ENCODE measurements at regions not wholly inside any gene's neighbourhood (a gene's known extent, or its start where the extent isn't known, plus 50 kb on each side); places are given as distances from the start of the nearest gene placed in this dataset.
"Not testable (repeated sequence)": the region's sequence is repeated elsewhere in the genome, so short reads cannot be mapped to it uniquely, and the experiment has no call there.

- intact Hi-C loops (cut with micrococcal nuclease; ENCODE audit: unreplicated experiment) = no loop called here
- no peaks in the 10 kb centered on the region for H3K9me3 ChIP-seq (ENCODE audit: low read length)
- TF ChIP-seq EZH2phosphoT487 (IDR thresholded peaks at IDR 0.05; ENCODE audit: borderline replicate concordance, low read depth, low read length) (no peak), CTCF (conservative IDR thresholded peaks at IDR 0.05; ENCODE audit: low read length) (no peak)
- CTCF ChIA-PET (ENCODE audit: unreplicated experiment) = no interaction called here
- H3K4me3 ChIP-seq (ENCODE audit: low read depth, low read length, poor library complexity, severe bottlenecking) = no peak overlapping the region
- POLR2A ChIA-PET = no interaction called here
- H3K36me3 ChIP-seq (ENCODE audit: insufficient read depth, low read length) = no peaks in the 10 kb centered on the region
- no peaks in the 10 kb centered on the region for H4K20me1 ChIP-seq (ENCODE audit: insufficient read depth, low read length)
- H2AFZ ChIP-seq (ENCODE audit: low read length) = no peak overlapping the region
- no peak overlapping the region for H3K4me2 ChIP-seq (ENCODE audit: low read length)
- H3K79me2 ChIP-seq (ENCODE audit: insufficient read depth, low read depth, low read length) = no peaks in the 10 kb centered on the region
- H3K27ac ChIP-seq (ENCODE audit: low read depth, low read length, poor library complexity, severe bottlenecking) = no peak overlapping the region
- H3K4me1 ChIP-seq (ENCODE audit: insufficient read depth, low read length, poor library complexity, severe bottlenecking) = no peaks in the 10 kb centered on the region
- DNase-seq (ENCODE audit: low spot score) = no peak
- no peaks in the 10 kb centered on the region for H3K9me2 ChIP-seq (ENCODE audit: insufficient read depth, low read length)
- no TSS peak for BruUV-seq (replicated peaks)
Observed at GRCh38 chr11:43177975-43178374, 133.8 kb upstream of the API5 start.

GRCh38 chr11:43194459-43194858 is 117.3 kb upstream of the API5 start:
- BruUV-seq (replicated peaks); H3K4me1 ChIP-seq (ENCODE audit: insufficient read depth, low read length, poor library complexity, severe bottlenecking); H3K27ac ChIP-seq (ENCODE audit: low read depth, low read length, poor library complexity, severe bottlenecking); H3K4me3 ChIP-seq (ENCODE audit: low read depth, low read length, poor library complexity, severe bottlenecking); H3K79me2 ChIP-seq (ENCODE audit: insufficient read depth, low read depth, low read length); H3K9me3 ChIP-seq (ENCODE audit: low read length); H3K4me2 ChIP-seq (ENCODE audit: low read length); DNase-seq (ENCODE audit: low spot score); H4K20me1 ChIP-seq (ENCODE audit: insufficient read depth, low read length); POLR2A ChIA-PET; H3K9me2 ChIP-seq (ENCODE audit: insufficient read depth, low read length); H3K36me3 ChIP-seq (ENCODE audit: insufficient read depth, low read length); H2AFZ ChIP-seq (ENCODE audit: low read length); CTCF ChIA-PET (ENCODE audit: unreplicated experiment): not testable (repeated sequence)
- intact Hi-C loops (cut with micrococcal nuclease; ENCODE audit: unreplicated experiment) = loop anchor here (10.0 kb wide), 1 partner anchor 70 kb away; no protein-coding TSS in a partner anchor

DNA sequence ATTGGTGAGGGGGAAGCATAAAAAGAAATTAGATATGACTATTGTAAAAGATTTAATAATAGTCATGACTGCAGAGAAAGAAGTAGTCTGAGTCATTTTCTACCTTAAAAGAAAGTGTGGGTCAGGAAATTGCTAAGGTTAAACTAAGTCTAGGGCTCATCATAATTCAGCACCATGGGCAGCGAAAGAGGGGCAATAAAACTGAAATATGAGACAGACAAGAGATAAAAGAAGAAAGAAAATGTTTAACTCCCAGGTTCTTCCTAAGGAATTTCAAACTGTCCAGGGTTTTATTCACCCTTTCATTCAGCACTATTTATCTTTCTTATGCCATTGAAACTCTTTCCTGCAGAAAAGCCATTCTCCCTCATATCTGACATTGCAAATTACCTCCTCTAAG is 114.4 kb upstream of the API5 start:
- ChIA-PET POLR2A (no interaction called here), CTCF (ENCODE audit: unreplicated experiment) (no interaction called here)
- no peak for TF ChIP-seq CTCF (conservative IDR thresholded peaks at IDR 0.05; ENCODE audit: low read length)
- Histone ChIP-seq H4K20me1 (ENCODE audit: insufficient read depth, low read length) (no peaks in the 10 kb centered on the region), H3K79me2 (ENCODE audit: insufficient read depth, low read depth, low read length) (no peaks in the 10 kb centered on the region), H3K36me3 (ENCODE audit: insufficient read depth, low read length) (no peaks in the 10 kb centered on the region), H3K9me3 (ENCODE audit: low read length) (no peaks in the 10 kb centered on the region), H3K27ac (ENCODE audit: low read depth, low read length, poor library complexity, severe bottlenecking) (no peak overlapping the region), H3K4me1 (ENCODE audit: insufficient read depth, low read length, poor library complexity, severe bottlenecking) (no peaks in the 10 kb centered on the region), H2AFZ (ENCODE audit: low read length) (no peak overlapping the region), H3K4me3 (ENCODE audit: low read depth, low read length, poor library complexity, severe bottlenecking) (no peak overlapping the region), H3K4me2 (ENCODE audit: low read length) (no peak overlapping the region), H3K9me2 (ENCODE audit: insufficient read depth, low read length) (no peaks in the 10 kb centered on the region)
- DNase-seq (ENCODE audit: low spot score) = no peak
- BruUV-seq (replicated peaks) = no TSS peak
- intact Hi-C loops (cut with micrococcal nuclease; ENCODE audit: unreplicated experiment) = loop anchor here (10.0 kb wide), 1 partner anchor 67 kb away; no protein-coding TSS in a partner anchor

All from OCI-LY7 (cell line).